ENCODE measurements at regions not wholly inside any gene's neighbourhood (a gene's known extent, or its start where the extent isn't known, plus 50 kb on each side); places are given as distances from the start of the nearest gene placed in this dataset.
"Not testable (repeated sequence)": the region's sequence is repeated elsewhere in the genome, so short reads cannot be mapped to it uniquely, and the experiment has no call there.

DNA sequence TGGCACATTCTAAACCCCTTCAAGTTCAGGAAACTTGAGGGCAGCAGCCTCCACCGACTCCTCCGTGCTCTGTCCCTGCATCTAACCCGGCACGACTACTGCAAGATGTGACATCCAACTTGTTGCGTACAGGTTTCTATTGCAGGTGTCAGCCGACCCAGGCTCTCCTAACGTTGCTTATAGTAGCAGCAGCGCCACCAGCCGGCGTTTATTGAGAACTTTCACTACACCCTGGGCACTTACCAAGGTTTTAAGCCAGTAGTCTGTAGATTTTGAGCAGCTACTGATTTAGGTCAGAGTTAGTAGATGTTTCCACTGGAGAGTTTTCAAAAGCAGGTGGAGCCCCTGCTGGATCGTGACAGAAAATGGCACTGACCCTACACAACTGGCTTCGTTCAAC is 162.2 kb upstream of the PRKX start:
- ATAC-seq (ENCODE audit: insufficient read depth, low FRiP score), result not testable (repeated sequence)

GRCh38 chrX:3872226-3872879 is 158.9 kb upstream of the PRKX start:
- DNase-seq; H3K9ac ChIP-seq (ENCODE audit: insufficient read depth in 1 of 2, low read length in 2 of 2); ATAC-seq (ENCODE audit: insufficient read depth, low FRiP score); H3K9me3 ChIP-seq (ENCODE audit: control insufficient read depth in 4 of 4, insufficient read depth in 3 of 4, low read length in 3 of 4); H3K36me3 ChIP-seq (ENCODE audit: control insufficient read depth in 4 of 4, insufficient read depth in 4 of 4, low read length in 4 of 4); H3K4me1 ChIP-seq (ENCODE audit: control insufficient read depth in 5 of 5, insufficient read depth in 5 of 5, low read length in 5 of 5); H3K4me3 ChIP-seq; H3K27ac ChIP-seq (ENCODE audit: low read depth in 1 of 2, low read length in 1 of 2); H3K27me3 ChIP-seq (ENCODE audit: control insufficient read depth in 3 of 3, insufficient read depth in 3 of 3, low read length in 2 of 3): not testable (repeated sequence)
- 79 to 85% methylated on average over 5 to 6 of the region's 12 CpGs for WGBS, 2 donors

More for the DNA sequence above, 162.2 kb upstream of the PRKX start:
- H3K9ac ChIP-seq (ENCODE audit: insufficient read depth in 1 of 2, low read length in 2 of 2); H3K27me3 ChIP-seq (ENCODE audit: control insufficient read depth in 3 of 3, insufficient read depth in 3 of 3, low read length in 2 of 3); H3K27ac ChIP-seq (ENCODE audit: low read depth in 1 of 2, low read length in 1 of 2); H3K36me3 ChIP-seq (ENCODE audit: control insufficient read depth in 4 of 4, insufficient read depth in 4 of 4, low read length in 4 of 4); H3K4me3 ChIP-seq; DNase-seq; H3K4me1 ChIP-seq (ENCODE audit: control insufficient read depth in 5 of 5, insufficient read depth in 5 of 5, low read length in 5 of 5); H3K9me3 ChIP-seq (ENCODE audit: control insufficient read depth in 4 of 4, insufficient read depth in 3 of 4, low read length in 3 of 4): not testable (repeated sequence)
- WGBS, 2 donors, result no CpG with 5 or more reads among the region's 12 CpGs

- not testable (repeated sequence) for H3K4me1 ChIP-seq (ENCODE audit: control insufficient read depth in 5 of 5, insufficient read depth in 5 of 5, low read length in 5 of 5); ATAC-seq (ENCODE audit: insufficient read depth, low FRiP score); H3K27ac ChIP-seq (ENCODE audit: low read depth in 1 of 2, low read length in 1 of 2); H3K4me3 ChIP-seq; H3K9ac ChIP-seq (ENCODE audit: insufficient read depth in 1 of 2, low read length in 2 of 2); H3K36me3 ChIP-seq (ENCODE audit: control insufficient read depth in 4 of 4, insufficient read depth in 4 of 4, low read length in 4 of 4); DNase-seq; H3K27me3 ChIP-seq (ENCODE audit: control insufficient read depth in 3 of 3, insufficient read depth in 3 of 3, low read length in 2 of 3); H3K9me3 ChIP-seq (ENCODE audit: control insufficient read depth in 4 of 4, insufficient read depth in 3 of 4, low read length in 3 of 4)
- 100% methylated on average over 7 of the region's 19 CpGs; no CpG with 5 or more reads in 1 of the 2 donors for WGBS, 2 donors
Measured at GRCh38 chrX:3867067-3867831, 153.8 kb upstream of the PRKX start.

- H3K27me3 ChIP-seq (ENCODE audit: control insufficient read depth in 3 of 3, insufficient read depth in 3 of 3, low read length in 2 of 3); H3K36me3 ChIP-seq (ENCODE audit: control insufficient read depth in 4 of 4, insufficient read depth in 4 of 4, low read length in 4 of 4); H3K27ac ChIP-seq (ENCODE audit: low read depth in 1 of 2, low read length in 1 of 2); DNase-seq; H3K4me3 ChIP-seq; H3K9ac ChIP-seq (ENCODE audit: insufficient read depth in 1 of 2, low read length in 2 of 2); ATAC-seq (ENCODE audit: insufficient read depth, low FRiP score); H3K9me3 ChIP-seq (ENCODE audit: control insufficient read depth in 4 of 4, insufficient read depth in 3 of 4, low read length in 3 of 4); H3K4me1 ChIP-seq (ENCODE audit: control insufficient read depth in 5 of 5, insufficient read depth in 5 of 5, low read length in 5 of 5): not testable (repeated sequence)
- WGBS, 2 donors, result no CpG with 5 or more reads among the region's 4 CpGs
Measured at GRCh38 chrX:3858332-3858731, 144.9 kb upstream of the PRKX start.

GRCh38 chrX:3843522-3844145 is 130.2 kb upstream of the PRKX start:
- not testable (repeated sequence) for H3K27ac ChIP-seq (ENCODE audit: low read depth in 1 of 2, low read length in 1 of 2); DNase-seq; H3K27me3 ChIP-seq (ENCODE audit: control insufficient read depth in 3 of 3, insufficient read depth in 3 of 3, low read length in 2 of 3); H3K4me1 ChIP-seq (ENCODE audit: control insufficient read depth in 5 of 5, insufficient read depth in 5 of 5, low read length in 5 of 5); H3K4me3 ChIP-seq; H3K9ac ChIP-seq (ENCODE audit: insufficient read depth in 1 of 2, low read length in 2 of 2); H3K9me3 ChIP-seq (ENCODE audit: control insufficient read depth in 4 of 4, insufficient read depth in 3 of 4, low read length in 3 of 4); H3K36me3 ChIP-seq (ENCODE audit: control insufficient read depth in 4 of 4, insufficient read depth in 4 of 4, low read length in 4 of 4)
- peak; percentile 91 for ATAC-seq (ENCODE audit: insufficient read depth, low FRiP score)
- WGBS, 2 donors, result 0% methylated on average over 12 of the region's 85 CpGs; no CpG with 5 or more reads in 1 of the 2 donors

DNA sequence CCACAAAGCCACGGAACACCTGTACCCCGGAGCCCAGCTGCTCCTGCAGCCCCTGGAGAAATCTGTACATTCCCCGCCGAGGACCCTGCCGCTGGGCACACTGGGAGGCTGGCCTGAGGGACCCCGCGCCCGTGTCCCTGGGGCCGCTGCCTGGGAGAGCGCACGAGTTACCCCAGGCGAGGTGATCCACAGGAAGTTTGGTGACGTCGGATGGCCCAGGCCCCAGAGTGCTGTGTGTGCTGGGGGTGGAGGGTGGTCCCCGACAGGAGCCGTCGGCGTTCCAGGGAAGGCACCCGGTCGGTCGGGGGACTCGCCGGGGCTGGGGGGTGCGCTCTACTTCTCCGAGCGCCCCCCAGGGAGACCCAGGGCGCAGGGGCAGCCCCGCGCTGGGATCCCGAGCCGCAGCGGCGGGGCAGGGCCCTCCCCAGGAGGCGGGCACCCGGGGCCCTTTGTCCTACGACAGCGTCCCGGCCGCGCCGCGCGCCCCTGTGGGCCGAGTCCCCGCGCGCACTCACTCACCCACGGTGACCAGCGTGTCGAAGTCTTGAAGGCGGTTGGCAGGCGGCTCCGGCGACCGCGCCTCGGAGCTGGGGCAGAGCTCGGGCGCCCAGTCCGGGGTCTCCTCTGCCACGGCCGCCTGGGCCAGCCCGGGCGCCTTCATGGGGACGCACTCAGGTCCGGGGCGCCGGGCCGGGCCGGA is 129.5 kb upstream of the PRKX start:
- not testable (repeated sequence) for H3K9ac ChIP-seq (ENCODE audit: insufficient read depth in 1 of 2, low read length in 2 of 2); H3K9me3 ChIP-seq (ENCODE audit: control insufficient read depth in 4 of 4, insufficient read depth in 3 of 4, low read length in 3 of 4); H3K27me3 ChIP-seq (ENCODE audit: control insufficient read depth in 3 of 3, insufficient read depth in 3 of 3, low read length in 2 of 3); H3K27ac ChIP-seq (ENCODE audit: low read depth in 1 of 2, low read length in 1 of 2); ATAC-seq (ENCODE audit: insufficient read depth, low FRiP score); DNase-seq; H3K4me1 ChIP-seq (ENCODE audit: control insufficient read depth in 5 of 5, insufficient read depth in 5 of 5, low read length in 5 of 5); H3K36me3 ChIP-seq (ENCODE audit: control insufficient read depth in 4 of 4, insufficient read depth in 4 of 4, low read length in 4 of 4)
- H3K4me3 ChIP-seq, result peak overlapping the region; percentile 35
- WGBS, 2 donors, result 0 to 2% methylated on average over 19 to 28 of the region's 70 CpGs

DNA sequence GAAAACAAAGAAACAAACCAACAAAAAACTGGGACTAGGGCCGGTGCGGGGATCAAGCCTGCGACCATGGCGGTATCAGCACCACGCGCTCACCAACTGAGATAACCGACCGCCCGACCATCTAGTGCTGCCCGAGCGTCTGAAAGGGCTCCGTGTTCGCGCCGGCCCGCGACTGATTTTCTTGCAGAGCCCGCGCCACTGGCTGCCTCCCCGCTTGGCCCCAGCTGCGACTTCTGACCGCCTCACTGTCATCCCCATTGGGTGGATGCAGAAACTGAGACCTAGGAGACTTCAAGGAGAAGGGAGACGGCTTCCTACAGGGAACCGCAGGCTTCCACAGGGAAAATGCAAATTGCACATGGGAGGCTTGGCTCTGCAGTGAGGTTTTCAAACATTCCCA is 125.3 kb upstream of the PRKX start:
- not testable (repeated sequence) for DNase-seq; H3K36me3 ChIP-seq (ENCODE audit: control insufficient read depth in 4 of 4, insufficient read depth in 4 of 4, low read length in 4 of 4); H3K27ac ChIP-seq (ENCODE audit: low read depth in 1 of 2, low read length in 1 of 2); H3K9me3 ChIP-seq (ENCODE audit: control insufficient read depth in 4 of 4, insufficient read depth in 3 of 4, low read length in 3 of 4); ATAC-seq (ENCODE audit: insufficient read depth, low FRiP score); H3K4me3 ChIP-seq; H3K27me3 ChIP-seq (ENCODE audit: control insufficient read depth in 3 of 3, insufficient read depth in 3 of 3, low read length in 2 of 3); H3K9ac ChIP-seq (ENCODE audit: insufficient read depth in 1 of 2, low read length in 2 of 2); H3K4me1 ChIP-seq (ENCODE audit: control insufficient read depth in 5 of 5, insufficient read depth in 5 of 5, low read length in 5 of 5)
- WGBS, 2 donors, result no CpG with 5 or more reads among the region's 24 CpGs

Measured in lung (tissue), 9 donors.